ENCODE measurements at regions not wholly inside any gene's neighbourhood (a gene's known extent, or its start where the extent isn't known, plus 50 kb on each side); places are given as distances from the start of the nearest gene placed in this dataset.

- no peaks in the 10 kb centered on the region for H3K36me3 ChIP-seq (ENCODE audit: control insufficient read depth, insufficient read depth, low read length)
- no CpG with 5 or more reads among the region's 2 CpGs for WGBS (ENCODE audit: insufficient coverage)
- H3K4me3 ChIP-seq (ENCODE audit: low read length) = no peak overlapping the region
- no peaks in the 10 kb centered on the region for H3K4me1 ChIP-seq (ENCODE audit: control insufficient read depth, insufficient read depth, low read length)
- H3K9me3 ChIP-seq (replicated peaks; ENCODE audit: control insufficient read depth, low read depth, low read length) = no peaks in the 10 kb centered on the region
- H3K27me3 ChIP-seq (ENCODE audit: control insufficient read depth, insufficient read depth, low read length) = no peaks in the 10 kb centered on the region
- DNase-seq = no peak
- no peak overlapping the region for H3K27ac ChIP-seq (ENCODE audit: low read length)
Observed at GRCh38 chr13:86201477-86201876, 402.3 kb upstream of the SLITRK6 start.

- Histone ChIP-seq H3K9me3 (replicated peaks; ENCODE audit: control insufficient read depth, low read depth, low read length) (peaks cover under 1% of the 10 kb centered on the region), H3K27ac (ENCODE audit: low read length) (no peak overlapping the region), H3K27me3 (ENCODE audit: control insufficient read depth, insufficient read depth, low read length) (no peaks in the 10 kb centered on the region), H3K4me3 (ENCODE audit: low read length) (no peak overlapping the region), H3K36me3 (ENCODE audit: control insufficient read depth, insufficient read depth, low read length) (no peaks in the 10 kb centered on the region), H3K4me1 (ENCODE audit: control insufficient read depth, insufficient read depth, low read length) (no peaks in the 10 kb centered on the region)
- no CpG with 5 or more reads among the region's 1 CpG for WGBS (ENCODE audit: insufficient coverage)
- DNase-seq = peak; percentile 9
Observed at GRCh38 chr13:86193281-86193680, 394.1 kb upstream of the SLITRK6 start.

DNA sequence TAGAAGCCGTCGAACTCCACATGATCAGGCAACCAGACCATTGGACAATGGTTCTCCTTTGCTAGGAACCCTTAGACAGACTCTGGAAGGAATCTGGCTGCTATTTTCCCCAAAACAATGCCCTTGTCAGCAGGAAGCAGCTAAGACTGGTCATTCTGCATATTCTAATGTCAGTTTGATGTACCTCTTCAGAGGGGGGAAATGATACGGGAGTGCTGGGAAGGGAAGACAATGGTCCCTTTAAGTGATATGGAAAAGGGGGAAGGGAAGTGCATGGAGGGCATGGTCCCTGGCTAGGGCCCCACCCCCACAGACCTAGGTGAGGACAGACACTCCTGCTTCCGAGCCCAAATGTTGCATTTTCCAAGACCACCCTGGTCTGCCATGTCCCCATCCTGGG lies 389.0 kb upstream of the SLITRK6 start:
- no peaks in the 10 kb centered on the region for H3K36me3 ChIP-seq (ENCODE audit: control insufficient read depth, insufficient read depth, low read length)
- H3K9me3 ChIP-seq (replicated peaks; ENCODE audit: control insufficient read depth, low read depth, low read length) = peaks cover 5% of the 10 kb centered on the region
- 100% methylated on average over 2 of the region's 4 CpGs for WGBS (ENCODE audit: insufficient coverage)
- DNase-seq = no peak
- H3K4me1 ChIP-seq (ENCODE audit: control insufficient read depth, insufficient read depth, low read length) = no peaks in the 10 kb centered on the region
- H3K4me3 ChIP-seq (ENCODE audit: low read length) = no peak overlapping the region
- no peaks in the 10 kb centered on the region for H3K27me3 ChIP-seq (ENCODE audit: control insufficient read depth, insufficient read depth, low read length)
- H3K27ac ChIP-seq (ENCODE audit: low read length) = no peak overlapping the region

- Histone ChIP-seq H3K4me3 (ENCODE audit: low read length) (no peak overlapping the region), H3K27me3 (ENCODE audit: control insufficient read depth, insufficient read depth, low read length) (no peaks in the 10 kb centered on the region), H3K36me3 (ENCODE audit: control insufficient read depth, insufficient read depth, low read length) (no peaks in the 10 kb centered on the region), H3K4me1 (ENCODE audit: control insufficient read depth, insufficient read depth, low read length) (no peaks in the 10 kb centered on the region), H3K27ac (ENCODE audit: low read length) (no peak overlapping the region), H3K9me3 (replicated peaks; ENCODE audit: control insufficient read depth, low read depth, low read length) (peaks cover 10% of the 10 kb centered on the region)
- no peak for DNase-seq
- 73% methylated on average over 2 of the region's 5 CpGs for WGBS (ENCODE audit: insufficient coverage)
Observed at GRCh38 chr13:86185636-86186035, 386.4 kb upstream of the SLITRK6 start.

DNA sequence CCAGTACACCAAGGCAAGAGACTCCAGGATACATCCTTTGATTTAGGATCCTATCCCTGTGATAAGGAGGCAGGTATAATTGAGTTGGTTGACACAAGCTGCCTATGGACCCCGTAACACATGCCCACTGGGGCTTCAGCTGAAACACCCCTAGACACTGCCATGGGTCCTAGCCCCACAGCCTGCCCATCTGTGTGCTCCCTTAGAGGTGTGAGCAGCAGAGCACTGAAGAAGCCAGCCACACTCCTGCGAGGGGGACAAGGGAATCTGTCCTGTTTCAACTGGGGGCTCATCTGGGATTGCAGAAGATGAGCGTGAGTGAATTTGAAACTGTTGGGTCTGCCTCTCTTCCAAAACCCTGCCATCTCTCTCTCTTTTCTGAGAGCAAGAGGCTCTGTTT lies 385.9 kb upstream of the SLITRK6 start:
- no peak for DNase-seq
- H3K9me3 ChIP-seq (replicated peaks; ENCODE audit: control insufficient read depth, low read depth, low read length) = peaks cover 10% of the 10 kb centered on the region
- no peak overlapping the region for H3K4me3 ChIP-seq (ENCODE audit: low read length)
- H3K27me3 ChIP-seq (ENCODE audit: control insufficient read depth, insufficient read depth, low read length) = no peaks in the 10 kb centered on the region
- 83% methylated on average over 1 of the region's 3 CpGs for whole genome bisulfite sequencing (ENCODE audit: insufficient coverage)
- H3K36me3 ChIP-seq (ENCODE audit: control insufficient read depth, insufficient read depth, low read length) = no peaks in the 10 kb centered on the region
- no peak overlapping the region for H3K27ac ChIP-seq (ENCODE audit: low read length)
- H3K4me1 ChIP-seq (ENCODE audit: control insufficient read depth, insufficient read depth, low read length) = no peaks in the 10 kb centered on the region

- Histone ChIP-seq H3K27ac (ENCODE audit: low read length) (no peak overlapping the region), H3K9me3 (replicated peaks; ENCODE audit: control insufficient read depth, low read depth, low read length) (no peaks in the 10 kb centered on the region), H3K36me3 (ENCODE audit: control insufficient read depth, insufficient read depth, low read length) (no peaks in the 10 kb centered on the region), H3K27me3 (ENCODE audit: control insufficient read depth, insufficient read depth, low read length) (no peaks in the 10 kb centered on the region), H3K4me1 (ENCODE audit: control insufficient read depth, insufficient read depth, low read length) (no peaks in the 10 kb centered on the region), H3K4me3 (ENCODE audit: low read length) (no peak overlapping the region)
- WGBS (ENCODE audit: insufficient coverage) = no CpG with 5 or more reads among the region's 2 CpGs
- peak; percentile 8 for DNase-seq
Observed at GRCh38 chr13:86174622-86175021, 375.4 kb upstream of the SLITRK6 start.

DNA sequence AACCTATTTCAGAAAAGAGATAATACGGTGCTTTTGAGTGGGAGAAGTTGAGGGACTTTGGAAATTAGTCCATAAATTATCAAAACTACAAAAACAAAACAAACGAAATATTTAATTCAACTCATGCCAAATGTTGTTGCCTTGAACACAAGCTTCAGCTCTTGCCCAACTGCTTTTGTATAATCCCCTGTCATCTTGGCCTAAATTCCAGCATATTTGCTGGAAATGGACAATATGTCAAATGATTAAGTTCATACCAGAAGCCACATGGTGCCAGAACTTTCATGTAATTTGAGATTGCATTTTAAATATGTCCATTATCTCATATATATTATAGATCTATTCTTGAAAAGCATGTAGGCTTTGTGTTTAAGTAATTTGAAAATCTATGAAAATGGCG lies 373.7 kb upstream of the SLITRK6 start:
- no peak for DNase-seq
- WGBS (ENCODE audit: insufficient coverage) = 100% methylated on average over 1 of the region's 3 CpGs
- H3K4me1 ChIP-seq (ENCODE audit: control insufficient read depth, insufficient read depth, low read length) = no peaks in the 10 kb centered on the region

GRCh38 chr13:86161257-86161656 lies 362.0 kb upstream of the SLITRK6 start:
- Histone ChIP-seq H3K4me3 (ENCODE audit: low read length) (no peak overlapping the region), H3K27me3 (ENCODE audit: control insufficient read depth, insufficient read depth, low read length) (no peaks in the 10 kb centered on the region), H3K4me1 (ENCODE audit: control insufficient read depth, insufficient read depth, low read length) (no peaks in the 10 kb centered on the region), H3K36me3 (ENCODE audit: control insufficient read depth, insufficient read depth, low read length) (no peaks in the 10 kb centered on the region), H3K9me3 (replicated peaks; ENCODE audit: control insufficient read depth, low read depth, low read length) (no peaks in the 10 kb centered on the region), H3K27ac (ENCODE audit: low read length) (no peak overlapping the region)
- DNase-seq = no peak
- no CpG with 5 or more reads among the region's 1 CpG for WGBS (ENCODE audit: insufficient coverage)

More for the DNA sequence above, 373.7 kb upstream of the SLITRK6 start:
- no peak overlapping the region for H3K4me3 ChIP-seq (ENCODE audit: low read length)
- H3K27me3 ChIP-seq (ENCODE audit: control insufficient read depth, insufficient read depth, low read length) = no peaks in the 10 kb centered on the region
- no peaks in the 10 kb centered on the region for H3K36me3 ChIP-seq (ENCODE audit: control insufficient read depth, insufficient read depth, low read length)
- H3K9me3 ChIP-seq (replicated peaks; ENCODE audit: control insufficient read depth, low read depth, low read length) = no peaks in the 10 kb centered on the region
- no peak overlapping the region for H3K27ac ChIP-seq (ENCODE audit: low read length)

- WGBS (ENCODE audit: insufficient coverage) = no CpG with 5 or more reads among the region's 3 CpGs
- Histone ChIP-seq H3K27me3 (ENCODE audit: control insufficient read depth, insufficient read depth, low read length) (no peaks in the 10 kb centered on the region), H3K4me3 (ENCODE audit: low read length) (no peak overlapping the region), H3K27ac (ENCODE audit: low read length) (no peak overlapping the region), H3K36me3 (ENCODE audit: control insufficient read depth, insufficient read depth, low read length) (no peaks in the 10 kb centered on the region), H3K9me3 (replicated peaks; ENCODE audit: control insufficient read depth, low read depth, low read length) (no peaks in the 10 kb centered on the region), H3K4me1 (ENCODE audit: control insufficient read depth, insufficient read depth, low read length) (no peaks in the 10 kb centered on the region)
- DNase-seq = no peak
Observed at GRCh38 chr13:86155756-86156155, 356.5 kb upstream of the SLITRK6 start.

- 98% methylated on average over 4 of the region's 4 CpGs for WGBS (ENCODE audit: insufficient coverage)
- no peaks in the 10 kb centered on the region for H3K4me1 ChIP-seq (ENCODE audit: control insufficient read depth, insufficient read depth, low read length)
- H3K36me3 ChIP-seq (ENCODE audit: control insufficient read depth, insufficient read depth, low read length) = no peaks in the 10 kb centered on the region
- H3K27ac ChIP-seq (ENCODE audit: low read length) = no peak overlapping the region
- H3K27me3 ChIP-seq (ENCODE audit: control insufficient read depth, insufficient read depth, low read length) = no peaks in the 10 kb centered on the region
- no peaks in the 10 kb centered on the region for H3K9me3 ChIP-seq (replicated peaks; ENCODE audit: control insufficient read depth, low read depth, low read length)
- no peak for DNase-seq
- H3K4me3 ChIP-seq (ENCODE audit: low read length) = no peak overlapping the region
Observed at GRCh38 chr13:86142080-86142479, 342.9 kb upstream of the SLITRK6 start.

- no peak overlapping the region for H3K4me3 ChIP-seq (ENCODE audit: low read length)
- no peaks in the 10 kb centered on the region for H3K36me3 ChIP-seq (ENCODE audit: control insufficient read depth, insufficient read depth, low read length)
- no peak overlapping the region for H3K27ac ChIP-seq (ENCODE audit: low read length)
- DNase-seq = peak; percentile 37
- no peaks in the 10 kb centered on the region for H3K9me3 ChIP-seq (replicated peaks; ENCODE audit: control insufficient read depth, low read depth, low read length)
- no peaks in the 10 kb centered on the region for H3K27me3 ChIP-seq (ENCODE audit: control insufficient read depth, insufficient read depth, low read length)
- H3K4me1 ChIP-seq (ENCODE audit: control insufficient read depth, insufficient read depth, low read length) = no peaks in the 10 kb centered on the region
Observed at GRCh38 chr13:86135856-86136255, 336.6 kb upstream of the SLITRK6 start.
